Loucy (cell line): ENCODE measurements at regions not wholly inside any gene's neighbourhood (a gene's known extent, or its start where the extent isn't known, plus 50 kb on each side); places are given as distances from the start of the nearest gene placed in this dataset.

Experiments
- H2AFZ ChIP-seq: fragments of 200-600 bp; sonication (generic); 2 replicates; pipeline ENCODE4 v1.6.0; 2016; ENCODE audit warnings: antibody characterized with exemption, mild to moderate bottlenecking, low read length, moderate library complexity
- H3F3A ChIP-seq: fragments of 200-600 bp; 2 replicates; pipeline ENCODE4 v1.6.0; 2016; ENCODE audit warnings: antibody characterized with exemption, low read depth, mild to moderate bottlenecking
- H3K27me3 ChIP-seq: fragments of 200-600 bp; sonication (generic); 2 replicates; pipeline ENCODE4 v1.6.1; 2014; ENCODE audit warnings: low read length, mild to moderate bottlenecking; ENCODE audit not compliant: insufficient read depth, poor library complexity, severe bottlenecking
- H3K36me3 ChIP-seq: fragments of 200-600 bp; sonication (generic); 2 replicates; pipeline ENCODE4 v1.6.1; 2016; ENCODE audit warnings: low read length; ENCODE audit not compliant: insufficient read depth
- H3K4me1 ChIP-seq: fragments of 200-600 bp; sonication (generic); 2 replicates; pipeline ENCODE4 v1.5.1; 2014; ENCODE audit warnings: low read length, mild to moderate bottlenecking; ENCODE audit not compliant: insufficient read depth, poor library complexity, severe bottlenecking
- H3K4me2 ChIP-seq: fragments of 200-600 bp; sonication (generic); 2 replicates; pipeline ENCODE4 v1.6.0; 2014; ENCODE audit warnings: antibody characterized with exemption, low read length, low read depth, mild to moderate bottlenecking; ENCODE audit not compliant: poor library complexity, severe bottlenecking
- H3K4me3 ChIP-seq: fragments of 200-600 bp; sonication (generic); 2 replicates; pipeline ENCODE4 v1.5.1; 2014; ENCODE audit warnings: low read length, mild to moderate bottlenecking, mixed read lengths; ENCODE audit not compliant: poor library complexity, severe bottlenecking
- H3K79me2 ChIP-seq: fragments of 200-600 bp; sonication (generic); 2 replicates; pipeline ENCODE4 v1.6.1; 2014; ENCODE audit warnings: low read length; ENCODE audit not compliant: insufficient read depth
- H3K9ac ChIP-seq: fragments of 200-600 bp; sonication (generic); 2 replicates; pipeline ENCODE4 v1.6.0; 2014; ENCODE audit warnings: mild to moderate bottlenecking, low read depth, low read length, moderate library complexity; ENCODE audit not compliant: poor library complexity, severe bottlenecking
- H3K9me2 ChIP-seq: fragments of 200-600 bp; sonication (generic); replicated peaks from 2 replicates; pipeline ENCODE4 v1.6.1; 2016; ENCODE audit warnings: low read depth, low read length, mixed read lengths
- H3K9me3 ChIP-seq: fragments of 200-600 bp; sonication (generic); 2 replicates; pipeline ENCODE4 v1.6.1; 2014; ENCODE audit warnings: mild to moderate bottlenecking, antibody characterized with exemption, low read length, low read depth; ENCODE audit not compliant: insufficient read depth
- H4K20me1 ChIP-seq: fragments of 200-600 bp; sonication (generic); 2 replicates; pipeline ENCODE4 v1.6.0; 2014; ENCODE audit warnings: antibody characterized with exemption, low read length, mild to moderate bottlenecking; ENCODE audit not compliant: insufficient read depth, poor library complexity, severe bottlenecking
- CTCF ChIP-seq: fragments of 200-600 bp; sonication (generic); conservative IDR thresholded peaks from 2 replicates; pipeline ENCODE4 v1.5.1; 2014; ENCODE audit warnings: mild to moderate bottlenecking, antibody characterized with exemption, low read length
- EZH2phosphoT487 ChIP-seq: fragments of 200-600 bp; IDR thresholded peaks from 2 replicates; pipeline ENCODE4 v1.6.1; 2018; ENCODE audit warnings: antibody characterized with exemption, mild to moderate bottlenecking, moderate library complexity, borderline replicate concordance

GRCh38 chr5:105773241-105773640 lies 1897.5 kb downstream of the EFNA5 start:
- Histone ChIP-seq H2AFZ (no peak overlapping the region), H3K79me2 (no peaks in the 10 kb centered on the region), H3K4me3 (no peak overlapping the region), H3K4me2 (no peak overlapping the region), H3K4me1 (no peaks in the 10 kb centered on the region), H3F3A (no peaks in the 10 kb centered on the region), H3K9me3 (no peaks in the 10 kb centered on the region), H3K9me2 (no peaks in the 10 kb centered on the region), H3K9ac (no peak overlapping the region), H3K36me3 (no peaks in the 10 kb centered on the region), H3K27me3 (no peaks in the 10 kb centered on the region), H4K20me1 (no peaks in the 10 kb centered on the region)
- TF ChIP-seq EZH2phosphoT487 (no peak), CTCF (no peak)

GRCh38 chr5:105767267-105767666 lies 1903.5 kb downstream of the EFNA5 start:
- Histone ChIP-seq H3K4me2 (no peak overlapping the region), H4K20me1 (no peaks in the 10 kb centered on the region), H3F3A (no peaks in the 10 kb centered on the region), H3K9ac (no peak overlapping the region), H3K27me3 (no peaks in the 10 kb centered on the region), H3K36me3 (no peaks in the 10 kb centered on the region), H3K4me1 (no peaks in the 10 kb centered on the region), H2AFZ (no peak overlapping the region), H3K9me2 (no peaks in the 10 kb centered on the region), H3K9me3 (no peaks in the 10 kb centered on the region), H3K79me2 (no peaks in the 10 kb centered on the region), H3K4me3 (no peak overlapping the region)
- no peak for TF ChIP-seq EZH2phosphoT487
- TF ChIP-seq CTCF = no peak

GRCh38 chr5:105762728-105763127 lies 1908.0 kb downstream of the EFNA5 start:
- Histone ChIP-seq H3F3A (no peaks in the 10 kb centered on the region), H3K9me2 (no peaks in the 10 kb centered on the region), H3K9me3 (no peaks in the 10 kb centered on the region), H4K20me1 (no peaks in the 10 kb centered on the region), H3K9ac (no peak overlapping the region), H3K79me2 (no peaks in the 10 kb centered on the region), H3K27me3 (no peaks in the 10 kb centered on the region), H3K36me3 (no peaks in the 10 kb centered on the region), H3K4me3 (no peak overlapping the region), H3K4me1 (no peaks in the 10 kb centered on the region), H2AFZ (no peak overlapping the region), H3K4me2 (no peak overlapping the region)
- TF ChIP-seq CTCF (no peak), EZH2phosphoT487 (no peak)
